Epithelial cell of proximal tubule (primary cell): ENCODE measurements at regions not wholly inside any gene's neighbourhood (a gene's known extent, or its start where the extent isn't known, plus 50 kb on each side); places are given as distances from the start of the nearest gene placed in this dataset.
A peak's percentile ranks its signal among the peaks of the same experiment; 100 is the strongest.

Experiments
- DNase-seq: peaks from one replicate; pipeline ENCODE4 v3.0.0-alpha.2; 2011; ENCODE audit warnings: low read depth
- H3K4me3 ChIP-seq: 2 replicates; pipeline ENCODE4 v1.5.1; 2011; ENCODE audit warnings: low read depth, mild to moderate bottlenecking, low read length
- CTCF ChIP-seq: conservative IDR thresholded peaks from 2 replicates; pipeline ENCODE4 v1.5.1; 2012; ENCODE audit warnings: low read depth, mild to moderate bottlenecking, low read length

DNA sequence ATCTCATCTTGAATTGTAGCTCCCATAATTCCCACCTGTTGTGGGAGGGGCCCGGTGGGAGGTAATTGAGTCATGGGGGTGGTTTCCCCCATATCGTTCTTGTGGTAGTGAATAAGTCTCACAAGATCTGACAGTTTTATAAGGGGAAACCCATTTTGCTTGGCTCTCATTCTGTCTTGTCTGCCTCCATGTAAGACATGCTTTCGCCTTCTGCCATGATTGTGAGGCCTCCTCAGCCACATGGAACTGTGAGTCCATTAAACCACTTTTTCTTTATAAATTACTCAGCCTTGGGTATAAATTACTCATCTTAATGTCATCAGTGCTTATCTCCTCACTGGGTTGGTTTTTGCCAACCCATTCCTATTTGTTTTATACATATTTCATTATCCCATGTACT, 142.0 kb upstream of the GMDS start:
- no peak overlapping the region for H3K4me3 ChIP-seq
- no peak for TF ChIP-seq CTCF
- DNase-seq, result no peak

DNA sequence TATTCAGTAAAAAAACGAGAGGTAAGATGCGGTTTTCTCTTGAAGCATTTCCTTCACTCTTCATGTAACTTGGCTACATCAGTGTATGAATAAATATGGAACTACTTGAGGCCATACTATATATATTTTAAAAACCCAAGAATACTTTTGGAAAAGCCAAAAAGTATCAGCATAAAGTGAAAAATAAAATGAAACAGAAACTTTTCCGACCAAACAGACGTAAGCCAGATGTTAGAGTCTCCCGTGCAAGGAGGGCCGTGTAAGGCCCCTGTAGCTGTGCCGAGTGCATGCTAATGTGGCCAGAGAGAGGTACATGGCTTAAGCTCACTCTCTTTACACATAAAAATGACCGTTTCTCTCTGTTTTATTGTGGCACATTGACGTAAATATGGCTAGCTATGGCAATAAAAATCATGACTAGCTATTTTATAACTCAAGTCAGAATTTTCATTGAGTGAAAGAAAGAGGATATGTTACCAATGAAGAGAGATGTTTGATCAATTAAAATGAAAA, 140.1 kb upstream of the GMDS start:
- no peak for DNase-seq
- no peak overlapping the region for H3K4me3 ChIP-seq
- no peak for TF ChIP-seq CTCF

DNA sequence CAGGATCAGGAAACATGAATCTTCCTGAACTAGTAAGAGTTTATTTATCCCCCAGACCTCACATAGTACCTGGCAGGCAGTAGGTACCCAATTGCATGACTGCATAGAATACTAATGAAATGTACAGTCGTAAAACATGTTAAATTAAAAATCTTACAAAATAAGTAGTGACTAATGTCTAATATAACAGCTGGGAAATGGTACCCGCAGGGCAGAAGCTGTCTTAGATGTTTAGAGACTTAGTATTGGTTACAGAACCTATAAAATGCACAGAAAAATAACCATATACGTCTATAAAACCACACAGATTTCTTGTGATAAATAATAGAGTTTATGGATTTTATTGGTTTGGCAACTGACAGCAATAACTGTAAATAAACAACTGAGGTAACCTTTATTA, 139.1 kb upstream of the GMDS start:
- DNase-seq, result no peak
- TF ChIP-seq CTCF, result no peak
- H3K4me3 ChIP-seq, result no peak overlapping the region

GRCh38 chr6:2381872-2382661, 136.7 kb upstream of the GMDS start:
- no peak overlapping the region for H3K4me3 ChIP-seq
- no peak for TF ChIP-seq CTCF
- no peak for DNase-seq

- no peak for TF ChIP-seq CTCF
- H3K4me3 ChIP-seq, result no peak overlapping the region
- DNase-seq, result peak; percentile 30
Observed at GRCh38 chr6:2378891-2379652, 133.7 kb upstream of the GMDS start.

DNA sequence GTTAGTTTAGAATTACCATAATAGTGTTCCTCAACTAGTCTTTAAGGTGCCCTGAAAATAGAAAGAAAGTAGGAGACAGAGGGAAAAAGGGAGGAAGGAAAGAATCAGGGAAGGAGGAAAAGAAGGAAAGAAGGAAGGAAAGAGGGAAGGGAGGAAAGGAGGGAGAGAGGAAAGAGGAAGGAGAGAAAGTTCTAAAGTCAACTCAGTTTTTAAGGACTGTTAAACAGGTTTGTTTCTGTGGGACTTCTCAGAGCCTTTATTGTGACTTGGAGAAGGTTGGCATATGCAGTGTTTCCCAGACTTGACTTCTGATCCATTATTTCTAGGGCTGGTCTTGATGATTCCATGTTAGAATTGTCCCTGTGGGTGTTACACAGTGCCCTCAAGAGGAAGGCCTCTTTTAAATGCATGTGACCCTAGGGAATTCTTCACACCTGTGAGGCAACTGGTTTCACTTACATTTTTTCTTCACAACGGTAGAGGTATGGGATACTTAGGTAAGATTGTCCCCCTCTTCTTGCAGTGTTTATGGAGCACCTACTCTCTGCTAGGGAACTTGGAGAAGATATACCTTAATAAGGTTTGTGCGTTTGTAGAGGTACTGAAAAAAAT, 132.7 kb upstream of the GMDS start:
- no peak for TF ChIP-seq CTCF
- H3K4me3 ChIP-seq, result no peak overlapping the region
- DNase-seq, result no peak
